Keratinocyte (primary cell): ENCODE measurements at regions not wholly inside any gene's neighbourhood (a gene's known extent, or its start where the extent isn't known, plus 50 kb on each side); places are given as distances from the start of the nearest gene placed in this dataset.

Experiments
- DNase-seq: peaks from one replicate; pipeline ENCODE4 v3.0.0-alpha.2; 2011; ENCODE audit warnings: low read depth, missing footprints, low spot score
- FAIRE-seq: peaks from 2 replicates; lab custom pipeline; 2011; peaks lifted over from hg19 to GRCh38; lab: Jason Lieb, UNC
- H2AFZ ChIP-seq: 2 replicates; pipeline ENCODE4 v1.6.0; 2012; ENCODE audit warnings: low read length, control low read depth, inconsistent platforms; ENCODE audit not compliant: control insufficient read depth
- H3K27ac ChIP-seq: 2 replicates; pipeline ENCODE4 v1.5.1; 2011; ENCODE audit warnings: low read length; ENCODE audit not compliant: control insufficient read depth, insufficient read depth
- H3K27me3 ChIP-seq: 3 replicates; pipeline ENCODE4 v1.6.0; 2011; ENCODE audit warnings: low read length; ENCODE audit not compliant: control insufficient read depth, insufficient read depth; ENCODE audit errors: extremely low read depth
- H3K36me3 ChIP-seq, 2 experiments: 2 replicates in 1 of 2; 3 replicates in 1 of 2; pipeline ENCODE4 v1.5.1; 2011; ENCODE audit warnings: low read length in 2 of 2, mild to moderate bottlenecking in 1 of 2; ENCODE audit not compliant: control insufficient read depth in 2 of 2, insufficient read depth in 2 of 2; ENCODE audit errors: extremely low read depth in 1 of 2
- H3K4me1 ChIP-seq: 3 replicates; pipeline ENCODE4 v1.5.1; 2011; ENCODE audit warnings: low read length; ENCODE audit not compliant: control insufficient read depth, insufficient read depth; ENCODE audit errors: extremely low read depth
- H3K4me2 ChIP-seq: 3 replicates; pipeline ENCODE4 v1.6.0; 2011; ENCODE audit warnings: low read depth, low read length; ENCODE audit not compliant: control insufficient read depth, insufficient read depth; ENCODE audit errors: extremely low read depth
- H3K4me3 ChIP-seq, 3 experiments: fragments of 200-600 bp in 1 of 3; sonication (generic) in 1 of 3; 2 replicates in 2 of 3; 3 replicates in 1 of 3; pipeline ENCODE4 v1.5.1; 2011 to 2016; ENCODE audit warnings: low read length in 3 of 3, mild to moderate bottlenecking in 3 of 3, control low read depth in 2 of 3, inconsistent platforms in 1 of 3, low read depth in 1 of 3, mixed read lengths in 1 of 3, mixed run types in 1 of 3, moderate library complexity in 1 of 3; ENCODE audit not compliant: control insufficient read depth in 2 of 3, insufficient read depth in 2 of 3; ENCODE audit errors: extremely low read depth in 1 of 3
- H3K79me2 ChIP-seq: 2 replicates; pipeline ENCODE4 v1.6.0; 2012; ENCODE audit warnings: low read length; ENCODE audit not compliant: control insufficient read depth, insufficient read depth
- H3K9ac ChIP-seq: 3 replicates; pipeline ENCODE4 v1.6.0; 2011; ENCODE audit warnings: low read length; ENCODE audit not compliant: control insufficient read depth, insufficient read depth; ENCODE audit errors: extremely low read depth
- H3K9me1 ChIP-seq: 3 replicates; pipeline ENCODE4 v1.6.0; 2011; ENCODE audit warnings: low read length; ENCODE audit not compliant: control insufficient read depth, insufficient read depth; ENCODE audit errors: extremely low read depth
- H3K9me3 ChIP-seq: 2 replicates; pipeline ENCODE4 v1.5.1; 2012; ENCODE audit warnings: low read depth, low read length; ENCODE audit not compliant: control insufficient read depth
- H4K20me1 ChIP-seq: 3 replicates; pipeline ENCODE4 v1.6.0; 2011; ENCODE audit warnings: low read length; ENCODE audit not compliant: control insufficient read depth, insufficient read depth; ENCODE audit errors: extremely low read depth
- CTCF ChIP-seq, 3 experiments: IDR thresholded peaks in 1 of 3; conservative IDR thresholded peaks in 1 of 3; optimal IDR thresholded peaks in 1 of 3; 2 replicates in 2 of 3; 3 replicates in 1 of 3; pipeline versions ENCODE3 to v1.5.1; 2011; ENCODE audit warnings: low read length in 3 of 3, mild to moderate bottlenecking in 3 of 3, moderate library complexity in 2 of 3, control low read depth in 1 of 3, inconsistent platforms in 1 of 3; ENCODE audit not compliant: insufficient read depth in 2 of 3; ENCODE audit errors: extremely low read depth in 1 of 3
- EZH2 ChIP-seq: IDR thresholded peaks from one replicate; pipeline ENCODE4 v1.6.1; 2012; ENCODE audit warnings: inconsistent platforms, mild to moderate bottlenecking, low read length, moderate library complexity
- dilution Hi-C: fragments of 300-500 bp; cut with MboI; formaldehyde crosslinking; loops from one replicate; pipeline ENCODE4 v1.7.0; 2020; ENCODE audit warnings: low sequenced_read_pairs; ENCODE audit not compliant: extremely low pct_ligation_motif_present

GRCh38 chr6:62805431-62805830, 405.8 kb upstream of the FKBP1C start:
- DNase-seq (no peak), FAIRE-seq (no peak)
- H4K20me1 ChIP-seq: no peaks in the 10 kb centered on the region
- H2AFZ ChIP-seq: no peak overlapping the region
- no peaks in the 10 kb centered on the region for H3K9me1 ChIP-seq
- TF ChIP-seq EZH2: no peak
- TF ChIP-seq CTCF (optimal IDR thresholded peaks at IDR 0.05 in 1 of 3, IDR thresholded peaks at IDR 0.05 in 1 of 3, conservative IDR thresholded peaks at IDR 0.05 in 1 of 3; ENCODE audit: extremely low read depth in 1 of 3, insufficient read depth in 2 of 3, low read length in 3 of 3): no peak
- no peaks in the 10 kb centered on the region for H3K36me3 ChIP-seq
- no peaks in the 10 kb centered on the region for H3K4me1 ChIP-seq
- no peaks in the 10 kb centered on the region for H3K79me2 ChIP-seq
- H3K4me2 ChIP-seq: no peak overlapping the region
- H3K27me3 ChIP-seq: no peaks in the 10 kb centered on the region
- H3K9me3 ChIP-seq: no peaks in the 10 kb centered on the region
- H3K9ac ChIP-seq: no peak overlapping the region
- no peak overlapping the region for H3K27ac ChIP-seq
- H3K4me3 ChIP-seq: no peak overlapping the region
- dilution Hi-C loops: no loop called here

- FAIRE-seq: no peak
- H3K9ac ChIP-seq: no peak overlapping the region
- no peak for TF ChIP-seq EZH2
- TF ChIP-seq CTCF (optimal IDR thresholded peaks at IDR 0.05 in 1 of 3, IDR thresholded peaks at IDR 0.05 in 1 of 3, conservative IDR thresholded peaks at IDR 0.05 in 1 of 3; ENCODE audit: extremely low read depth in 1 of 3, insufficient read depth in 2 of 3, low read length in 3 of 3): no peak
- H4K20me1 ChIP-seq: no peaks in the 10 kb centered on the region
- no peak overlapping the region for H3K4me2 ChIP-seq
- H3K4me3 ChIP-seq: no peak overlapping the region
- no peak overlapping the region for H3K27ac ChIP-seq
- no peaks in the 10 kb centered on the region for H3K36me3 ChIP-seq
- no peak for DNase-seq
- dilution Hi-C loops: no loop called here
- H2AFZ ChIP-seq: no peak overlapping the region
- no peaks in the 10 kb centered on the region for H3K79me2 ChIP-seq
- no peaks in the 10 kb centered on the region for H3K4me1 ChIP-seq
- no peaks in the 10 kb centered on the region for H3K27me3 ChIP-seq
- H3K9me3 ChIP-seq: no peaks in the 10 kb centered on the region
- no peaks in the 10 kb centered on the region for H3K9me1 ChIP-seq
Observed at GRCh38 chr6:62803094-62803493, 408.2 kb upstream of the FKBP1C start.
